Esophagus mucosa (tissue), 1 donor: ENCODE measurements at regions not wholly inside any gene's neighbourhood (a gene's known extent, or its start where the extent isn't known, plus 50 kb on each side); places are given as distances from the start of the nearest gene placed in this dataset.
"Not testable (repeated sequence)": the region's sequence is repeated elsewhere in the genome, so short reads cannot be mapped to it uniquely, and the experiment has no call there.

ENCODE experiments used
- ATAC-seq: fragments of 200-7000 bp; cut with Tn5 transposase; one replicate; pipeline ENCODE4 v1.9.1; 2020
- donor health status: DM: yes; HTN: yes; CAD: no.

GRCh38 chr2:106004851-106005250 is 189.2 kb downstream of the UXS1 start:
- ATAC-seq: no peak

- no peak for ATAC-seq
Measured at GRCh38 chr2:105999211-105999989, 194.7 kb downstream of the UXS1 start.

- ATAC-seq: no peak
Measured at GRCh38 chr2:105997711-105998110, 196.4 kb downstream of the UXS1 start.

- ATAC-seq: no peak
Measured at GRCh38 chr2:105990624-105991023, 203.5 kb downstream of the UXS1 start.

GRCh38 chr2:105989803-105990202 is 204.3 kb downstream of the UXS1 start:
- not testable (repeated sequence) for ATAC-seq

GRCh38 chr2:105989070-105989469 is 205.0 kb downstream of the UXS1 start:
- no peak for ATAC-seq

GRCh38 chr2:105977807-105978206 is 216.3 kb downstream of the UXS1 start:
- ATAC-seq: no peak

- ATAC-seq: no peak
Measured at GRCh38 chr2:105977212-105977611, 216.9 kb downstream of the UXS1 start.

GRCh38 chr2:105974812-105975211 is 219.3 kb downstream of the UXS1 start:
- no peak for ATAC-seq

GRCh38 chr2:105972927-105973326 is 221.2 kb downstream of the UXS1 start:
- no peak for ATAC-seq

GRCh38 chr2:105972246-105972645 is 221.9 kb downstream of the UXS1 start:
- ATAC-seq: no peak

GRCh38 chr2:105969552-105969951 is 224.5 kb downstream of the UXS1 start:
- peak; percentile 33 for ATAC-seq

- ATAC-seq: no peak
Measured at GRCh38 chr2:105962221-105962620, 217.5 kb downstream of the NCK2 start.

GRCh38 chr2:105961599-105962146 is 217.0 kb downstream of the NCK2 start:
- no peak for ATAC-seq

- ATAC-seq: no peak
Measured at GRCh38 chr2:105959357-105959756, 214.6 kb downstream of the NCK2 start.

- no peak for ATAC-seq
Measured at GRCh38 chr2:105954891-105955290, 210.2 kb downstream of the NCK2 start.

- ATAC-seq: no peak
Measured at GRCh38 chr2:105953942-105954341, 209.2 kb downstream of the NCK2 start.

GRCh38 chr2:105952131-105952530 is 207.4 kb downstream of the NCK2 start:
- ATAC-seq: no peak

GRCh38 chr2:105951384-105951694 is 206.6 kb downstream of the NCK2 start:
- no peak for ATAC-seq

- peak; percentile 84 for ATAC-seq
Measured at GRCh38 chr2:105950521-105951383, 206.0 kb downstream of the NCK2 start.

GRCh38 chr2:105943977-105944376 is 199.3 kb downstream of the NCK2 start:
- ATAC-seq: no peak
